CD4-positive, alpha-beta T cell (primary cell): ENCODE measurements at regions not wholly inside any gene's neighbourhood (a gene's known extent, or its start where the extent isn't known, plus 50 kb on each side); places are given as distances from the start of the nearest gene placed in this dataset.
"Not testable (repeated sequence)": the region's sequence is repeated elsewhere in the genome, so short reads cannot be mapped to it uniquely, and the experiment has no call there.

Experiments used
- ATAC-seq: fragments of 200-7000 bp; cut with Tn5 transposase; one replicate; pipeline ENCODE4 v1.10.0; 2022; ENCODE audit warnings: mild to moderate bottlenecking; ENCODE audit not compliant: poor library complexity
- CTCF ChIA-PET: fragments of 350-600 bp; sonication (Branson Sonifier 250); formaldehyde crosslinking; loops from one replicate; lab custom pipeline; 2021; ENCODE audit warnings: antibody characterized with exemption, inconsistent platforms; lab: Charles Lee
- POLR2A ChIA-PET: fragments of 350-600 bp; sonication (Branson Sonifier 250); formaldehyde crosslinking; loops from one replicate; lab custom pipeline; 2021; ENCODE audit warnings: antibody characterized with exemption, inconsistent platforms; lab: Charles Lee
- DNase-seq, 14 experiments: peaks; one replicate each; pipeline ENCODE4 v3.0.0-alpha.2; 2013 to 2020; ENCODE audit warnings: mixed read lengths in 2 of 14
- H3K27ac ChIP-seq, 2 donors: one replicate each; pipeline versions ENCODE4 v1.5.1 to v1.7.0; 2013; ENCODE audit warnings: low read length in 2 of 2, low read depth in 1 of 2, mild to moderate bottlenecking in 1 of 2
- H3K27me3 ChIP-seq, 2 experiments: 1 replicate in 1 of 2; 2 replicates in 1 of 2; pipeline versions ENCODE4 v1.6.1 to v1.7.0; 2013; ENCODE audit warnings: low read length in 2 of 2, control low read depth in 1 of 2, mild to moderate bottlenecking in 1 of 2, moderate library complexity in 1 of 2; ENCODE audit not compliant: insufficient read depth in 2 of 2, control insufficient read depth in 1 of 2
- H3K36me3 ChIP-seq: one replicate; pipeline ENCODE4 v1.6.1; 2013; ENCODE audit warnings: low read length, control low read depth; ENCODE audit not compliant: insufficient read depth
- H3K4me1 ChIP-seq: one replicate; pipeline ENCODE4 v1.6.1; 2013; ENCODE audit warnings: low read length, control low read depth; ENCODE audit not compliant: insufficient read depth
- H3K4me3 ChIP-seq: one replicate; pipeline ENCODE4 v1.5.1; 2013; ENCODE audit warnings: mild to moderate bottlenecking, low read length, moderate library complexity
- H3K9me3 ChIP-seq, 2 experiments: 1 replicate in 1 of 2; 2 replicates in 1 of 2; pipeline versions ENCODE4 v1.6.1 to v1.7.0; 2013; ENCODE audit warnings: low read length in 2 of 2, mild to moderate bottlenecking in 2 of 2, control low read depth in 1 of 2, moderate library complexity in 1 of 2; ENCODE audit not compliant: control insufficient read depth in 1 of 2, insufficient read depth in 1 of 2
- H3K27ac Mint-ChIP-seq: one replicate; pipeline ENCODE4 v1.8.0; 2020; ENCODE audit warnings: mixed read lengths
- H3K27me3 Mint-ChIP-seq: one replicate; pipeline ENCODE4 v1.8.0; 2021; ENCODE audit warnings: mixed read lengths
- H3K36me3 Mint-ChIP-seq: one replicate; pipeline ENCODE4 v1.8.0; 2021; ENCODE audit warnings: low read depth, mixed read lengths
- H3K4me1 Mint-ChIP-seq: one replicate; pipeline ENCODE4 v1.8.0; 2021; ENCODE audit warnings: low read depth, mixed read lengths
- H3K4me3 Mint-ChIP-seq: one replicate; pipeline ENCODE4 v1.8.0; 2020; ENCODE audit warnings: mild to moderate bottlenecking, mixed read lengths
- H3K9me3 Mint-ChIP-seq: one replicate; pipeline ENCODE4 v1.8.0; 2020; ENCODE audit warnings: mixed read lengths
- CTCF ChIP-seq: fragments of 200-600 bp; IDR thresholded peaks from one replicate; pipeline ENCODE4 v1.8.0; 2022; ENCODE audit warnings: antibody characterized with exemption, mild to moderate bottlenecking
- intact Hi-C, 2 experiments: fragments of 100-400 bp; cut with DNase I in 1 of 2; cut with micrococcal nuclease in 1 of 2; formaldehyde crosslinking; loops; one replicate each; pipeline versions ENCODE4 v1.15.1 to v1.9.0; 2023 to 2025; cut with DNase I, micrococcal nuclease

DNA sequence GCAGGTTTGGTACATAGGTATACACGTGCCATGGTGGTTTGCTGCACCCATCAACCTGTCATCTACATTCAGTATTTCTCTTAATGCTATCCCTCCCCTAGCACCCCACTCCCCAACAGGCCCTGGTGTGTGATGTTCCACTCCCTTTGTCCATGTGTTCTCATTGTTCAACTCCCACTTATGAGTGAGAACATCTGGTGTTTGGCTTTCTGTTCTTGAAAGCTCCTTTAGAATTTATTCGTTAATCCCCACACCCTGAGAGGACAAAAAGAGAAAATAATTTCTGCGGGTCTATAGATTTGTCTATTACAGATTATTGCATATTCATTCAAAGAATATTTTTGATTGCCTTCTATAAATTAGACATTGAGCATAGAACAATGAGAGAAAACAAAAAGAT, 455.5 kb downstream of the PLPP3 start:
- DNase-seq (no peak), ATAC-seq (no peak)
- CTCF ChIA-PET = no interaction called here
- Mint-ChIP-seq H3K4me3 (no peak overlapping the region), H3K9me3 (peaks cover 11% of the 10 kb centered on the region), H3K27ac (no peak overlapping the region), H3K4me1 (no peaks in the 10 kb centered on the region), H3K36me3 (no peaks in the 10 kb centered on the region), H3K27me3 (no peaks in the 10 kb centered on the region)
- POLR2A ChIA-PET = no interaction called here
- Histone ChIP-seq H3K27ac (no peak overlapping the region), H3K27me3 (no peaks in the 10 kb centered on the region), H3K9me3 (no peaks in the 10 kb centered on the region), H3K36me3 (no peaks in the 10 kb centered on the region), H3K4me1 (no peaks in the 10 kb centered on the region), H3K4me3 (no peak overlapping the region)
- intact Hi-C loops = no loop called here
- no peak for TF ChIP-seq CTCF

GRCh38 chr1:56123421-56123820, 455.9 kb downstream of the PLPP3 start:
- ATAC-seq (no peak), DNase-seq (no peak)
- ChIA-PET POLR2A (no interaction called here), CTCF (no interaction called here)
- Histone ChIP-seq H3K27me3 (no peaks in the 10 kb centered on the region), H3K9me3 (no peaks in the 10 kb centered on the region), H3K4me1 (no peaks in the 10 kb centered on the region), H3K27ac (no peak overlapping the region), H3K4me3 (no peak overlapping the region), H3K36me3 (no peaks in the 10 kb centered on the region)
- Mint-ChIP-seq H3K27ac (no peak overlapping the region), H3K27me3 (no peaks in the 10 kb centered on the region), H3K9me3 (peaks cover 11% of the 10 kb centered on the region), H3K36me3 (no peaks in the 10 kb centered on the region), H3K4me3 (no peak overlapping the region), H3K4me1 (no peaks in the 10 kb centered on the region)
- no peak for TF ChIP-seq CTCF
- intact Hi-C loops = no loop called here

- Histone ChIP-seq H3K27me3 (no peaks in the 10 kb centered on the region), H3K4me1 (no peaks in the 10 kb centered on the region), H3K27ac (no peak overlapping the region), H3K4me3 (no peak overlapping the region), H3K36me3 (no peaks in the 10 kb centered on the region), H3K9me3 (no peaks in the 10 kb centered on the region)
- Mint-ChIP-seq H3K4me3 (no peak overlapping the region), H3K27me3 (no peaks in the 10 kb centered on the region), H3K36me3 (no peaks in the 10 kb centered on the region), H3K9me3 (peaks cover 11% of the 10 kb centered on the region), H3K27ac (no peak overlapping the region), H3K4me1 (no peaks in the 10 kb centered on the region)
- ChIA-PET CTCF (no interaction called here), POLR2A (no interaction called here)
- no peak for TF ChIP-seq CTCF
- DNase-seq (no peak), ATAC-seq (no peak)
- intact Hi-C loops = no loop called here
These were observed 459.3 kb downstream of the PLPP3 start for GRCh38 chr1:56120021-56120420.

DNA sequence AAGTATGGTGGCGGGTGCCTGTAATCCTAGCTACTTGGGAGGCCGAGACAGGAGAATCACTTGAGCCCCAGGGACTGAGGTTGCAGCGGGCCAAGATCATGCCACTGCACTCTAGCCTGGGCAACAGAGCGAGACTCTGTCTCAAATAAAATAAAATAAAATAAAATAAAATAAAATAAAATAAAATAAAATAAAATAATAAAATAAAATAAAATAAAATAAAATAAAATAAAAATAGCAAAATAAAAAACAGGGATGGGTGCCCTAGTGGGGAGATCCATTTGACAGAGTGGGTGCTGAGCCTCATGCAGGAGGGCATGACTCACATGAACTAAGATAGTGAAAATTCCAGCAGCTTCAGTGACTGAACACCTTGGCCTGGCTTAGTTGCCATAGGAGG, 460.7 kb downstream of the PLPP3 start:
- H3K27me3 Mint-ChIP-seq, DNase-seq, H3K4me1 ChIP-seq, H3K36me3 Mint-ChIP-seq, H3K9me3 ChIP-seq, H3K4me3 Mint-ChIP-seq, H3K27ac Mint-ChIP-seq, intact Hi-C loops, CTCF ChIA-PET, H3K36me3 ChIP-seq, H3K27me3 ChIP-seq, H3K4me3 ChIP-seq, H3K27ac ChIP-seq, POLR2A ChIA-PET, ATAC-seq, H3K4me1 Mint-ChIP-seq: not testable (repeated sequence)
- peaks cover 11% of the 10 kb centered on the region for H3K9me3 Mint-ChIP-seq
